Breast epithelium (tissue), 3 donors: ENCODE measurements at regions not wholly inside any gene's neighbourhood (a gene's known extent, or its start where the extent isn't known, plus 50 kb on each side); places are given as distances from the start of the nearest gene placed in this dataset.

Experiments used
- POLR2A ChIP-seq: fragments of 450-650 bp; IDR thresholded peaks from one replicate; pipeline ENCODE4 v1.6.1; 2016; ENCODE audit warnings: antibody characterized with exemption, mild to moderate bottlenecking, moderate library complexity
- POLR2AphosphoS5 ChIP-seq, 3 donors: sonication (generic); formaldehyde crosslinking; IDR thresholded peaks; one replicate each; pipeline ENCODE4 v1.6.1; 2017; ENCODE audit warnings: antibody characterized with exemption in 3 of 3
- TF ChIP-seq, protein P1 (sequence below), 3 donors: fragments of 450-650 bp; IDR thresholded peaks; one replicate each; pipeline ENCODE4 v1.5.1; 2016 to 2017; ENCODE audit warnings: antibody characterized with exemption in 3 of 3, mild to moderate bottlenecking in 3 of 3, moderate library complexity in 3 of 3

DNA sequence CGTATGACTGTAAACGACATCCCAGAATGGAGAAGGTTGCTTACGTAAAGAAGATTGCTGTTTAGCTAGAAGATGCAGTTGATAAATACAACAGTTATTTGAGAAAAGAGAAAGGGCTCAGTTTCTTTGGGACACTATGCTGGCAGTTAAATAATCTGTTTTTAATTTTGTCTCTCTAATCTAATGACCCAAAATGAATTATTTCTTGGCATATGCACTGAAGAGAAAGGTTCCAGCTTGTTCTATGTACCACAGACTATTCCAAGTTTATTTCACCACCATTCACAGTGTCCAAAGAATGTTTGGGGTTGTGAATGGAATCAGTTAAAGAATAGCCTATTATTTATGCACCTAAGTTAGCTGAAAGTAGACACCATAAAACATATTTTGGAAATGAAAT lies 449.9 kb downstream of the RNF144B start:
- TF ChIP-seq, protein P1, sequence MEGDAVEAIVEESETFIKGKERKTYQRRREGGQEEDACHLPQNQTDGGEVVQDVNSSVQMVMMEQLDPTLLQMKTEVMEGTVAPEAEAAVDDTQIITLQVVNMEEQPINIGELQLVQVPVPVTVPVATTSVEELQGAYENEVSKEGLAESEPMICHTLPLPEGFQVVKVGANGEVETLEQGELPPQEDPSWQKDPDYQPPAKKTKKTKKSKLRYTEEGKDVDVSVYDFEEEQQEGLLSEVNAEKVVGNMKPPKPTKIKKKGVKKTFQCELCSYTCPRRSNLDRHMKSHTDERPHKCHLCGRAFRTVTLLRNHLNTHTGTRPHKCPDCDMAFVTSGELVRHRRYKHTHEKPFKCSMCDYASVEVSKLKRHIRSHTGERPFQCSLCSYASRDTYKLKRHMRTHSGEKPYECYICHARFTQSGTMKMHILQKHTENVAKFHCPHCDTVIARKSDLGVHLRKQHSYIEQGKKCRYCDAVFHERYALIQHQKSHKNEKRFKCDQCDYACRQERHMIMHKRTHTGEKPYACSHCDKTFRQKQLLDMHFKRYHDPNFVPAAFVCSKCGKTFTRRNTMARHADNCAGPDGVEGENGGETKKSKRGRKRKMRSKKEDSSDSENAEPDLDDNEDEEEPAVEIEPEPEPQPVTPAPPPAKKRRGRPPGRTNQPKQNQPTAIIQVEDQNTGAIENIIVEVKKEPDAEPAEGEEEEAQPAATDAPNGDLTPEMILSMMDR (IDR thresholded peaks at IDR 0.05), result no peak
- TF ChIP-seq POLR2A, result no peak
- TF ChIP-seq POLR2AphosphoS5 (IDR thresholded peaks at IDR 0.05), result no peak
